ENCODE measurements at regions not wholly inside any gene's neighbourhood (a gene's known extent, or its start where the extent isn't known, plus 50 kb on each side); places are given as distances from the start of the nearest gene placed in this dataset.
"Not testable (repeated sequence)": the region's sequence is repeated elsewhere in the genome, so short reads cannot be mapped to it uniquely, and the experiment has no call there.

- no peak for DNase-seq
Measured at GRCh38 chr7:156511426-156511825, 129.1 kb upstream of the RNF32 start.

GRCh38 chr7:156510966-156511365, 129.6 kb upstream of the RNF32 start:
- DNase-seq: no peak

GRCh38 chr7:156509216-156509615, 131.4 kb upstream of the RNF32 start:
- DNase-seq: no peak

- DNase-seq: peak; percentile 29
Measured at GRCh38 chr7:156505876-156506275, 134.7 kb upstream of the RNF32 start.

- no peak for DNase-seq
Measured at GRCh38 chr7:156504687-156505545, 135.7 kb upstream of the RNF32 start.

- DNase-seq: no peak
Measured at GRCh38 chr7:156504006-156504405, 136.6 kb upstream of the RNF32 start.

GRCh38 chr7:156503196-156503595, 137.4 kb upstream of the RNF32 start:
- DNase-seq: no peak

- DNase-seq: not testable (repeated sequence)
Measured at GRCh38 chr7:156501815-156502214, 138.8 kb upstream of the RNF32 start.

- DNase-seq: no peak
Measured at GRCh38 chr7:156499247-156499881, 141.2 kb upstream of the RNF32 start.

- DNase-seq: no peak
Measured at GRCh38 chr7:156497776-156498509, 142.6 kb upstream of the RNF32 start.

- no peak for DNase-seq
Measured at GRCh38 chr7:156496865-156497264, 143.7 kb upstream of the RNF32 start.

- no peak for DNase-seq
Measured at GRCh38 chr7:156496363-156496769, 144.2 kb upstream of the RNF32 start.

GRCh38 chr7:156494960-156495359, 145.6 kb upstream of the RNF32 start:
- no peak for DNase-seq

GRCh38 chr7:156493942-156494341, 146.6 kb upstream of the RNF32 start:
- no peak for DNase-seq

GRCh38 chr7:156492170-156492569, 148.4 kb upstream of the RNF32 start:
- DNase-seq: no peak

- DNase-seq: no peak
Measured at GRCh38 chr7:156491435-156491834, 149.1 kb upstream of the RNF32 start.

GRCh38 chr7:156490021-156490800, 150.4 kb upstream of the RNF32 start:
- no peak for DNase-seq

GRCh38 chr7:156487811-156488533, 152.6 kb upstream of the RNF32 start:
- no peak for DNase-seq

GRCh38 chr7:156480671-156481070, 159.9 kb upstream of the RNF32 start:
- DNase-seq: peak; percentile 25

- no peak for DNase-seq
Measured at GRCh38 chr7:156479596-156479995, 161.0 kb upstream of the RNF32 start.

- peak; percentile 42 for DNase-seq
Measured at GRCh38 chr7:156478486-156478885, 162.1 kb upstream of the RNF32 start.

- DNase-seq: peak; percentile 90
Measured at GRCh38 chr7:156475666-156476065, 164.9 kb upstream of the RNF32 start.
